NCI-H1105 treated with DMSO at 0.1 percent for 48 hours (cell line): ENCODE measurements at regions not wholly inside any gene's neighbourhood (a gene's known extent, or its start where the extent isn't known, plus 50 kb on each side); places are given as distances from the start of the nearest gene placed in this dataset.
"Not testable (repeated sequence)": the region's sequence is repeated elsewhere in the genome, so short reads cannot be mapped to it uniquely, and the experiment has no call there.

Experiments
- DNase-seq: peaks from one replicate; lab custom pipeline; 2025; lab: John Stamatoyannopoulos, UW

- DNase-seq = no peak
Observed at GRCh38 chr11:24264868-24265267, 232.0 kb upstream of the LUZP2 start.

DNA sequence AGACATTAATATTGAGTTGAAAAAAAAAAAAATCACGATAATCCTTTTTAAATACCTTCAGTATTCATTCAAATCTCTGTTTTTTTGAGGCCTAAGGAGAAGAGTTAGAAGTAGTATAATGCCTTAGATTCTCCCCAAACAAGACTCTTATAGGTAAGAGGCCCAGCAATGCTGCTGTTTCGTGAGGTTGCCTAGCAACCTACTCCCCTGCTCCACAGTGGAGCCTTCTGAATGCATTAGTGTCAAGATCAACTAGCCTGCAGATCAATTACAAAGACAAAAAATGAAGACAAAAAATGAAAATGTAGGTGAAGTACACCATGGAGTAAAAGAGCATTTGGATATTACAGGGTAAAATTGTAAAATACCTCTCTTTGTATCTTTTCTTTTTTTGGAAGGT, 229.8 kb upstream of the LUZP2 start:
- no peak for DNase-seq

DNA sequence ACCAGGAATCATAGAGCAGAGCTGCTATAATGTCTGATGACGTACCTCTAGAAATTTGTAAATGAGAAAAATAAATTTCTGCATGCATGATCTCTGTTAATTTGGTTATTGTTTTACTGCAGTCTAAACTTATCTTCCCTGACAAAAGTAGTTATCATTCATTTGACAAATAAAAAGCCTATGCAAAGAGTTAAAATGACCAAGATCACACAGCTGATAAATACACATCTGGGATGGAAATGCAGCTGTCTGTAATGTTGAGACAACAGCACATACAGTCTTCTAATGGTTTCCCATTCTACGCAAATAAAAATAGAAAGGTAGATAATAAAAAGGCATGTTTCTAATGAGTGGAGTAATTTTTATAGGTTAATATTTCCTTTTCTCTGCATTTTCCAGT, 225.1 kb upstream of the LUZP2 start:
- no peak for DNase-seq

DNA sequence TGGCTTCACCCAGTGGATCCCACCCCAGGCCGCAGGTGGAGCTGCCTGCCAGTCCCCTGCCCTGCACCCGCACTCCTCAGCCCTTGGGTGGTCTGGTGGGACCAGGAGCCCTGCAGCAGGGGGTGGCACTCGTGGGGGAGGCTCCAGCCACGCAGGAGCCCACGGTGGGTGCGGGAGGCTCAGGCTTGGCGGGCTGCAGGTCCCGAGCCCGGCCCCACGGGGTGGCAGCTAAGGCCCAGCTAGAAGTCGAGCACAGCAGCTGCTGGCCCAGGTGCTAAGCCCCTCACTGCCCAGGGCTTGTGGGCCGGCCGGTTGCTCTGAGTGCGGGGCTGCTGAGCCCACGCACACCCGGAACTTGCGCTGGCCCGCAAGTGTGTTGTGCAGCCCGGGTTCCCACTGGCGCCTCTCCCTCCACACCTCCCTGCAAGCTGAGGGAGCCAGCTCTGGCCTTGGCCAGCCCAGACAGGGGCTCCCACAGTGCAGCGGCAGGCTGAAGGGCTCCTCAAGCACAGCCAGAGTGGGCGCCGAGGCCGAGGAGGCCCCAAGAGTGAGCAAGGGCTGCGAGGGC, 222.6 kb upstream of the LUZP2 start:
- not testable (repeated sequence) for DNase-seq

DNA sequence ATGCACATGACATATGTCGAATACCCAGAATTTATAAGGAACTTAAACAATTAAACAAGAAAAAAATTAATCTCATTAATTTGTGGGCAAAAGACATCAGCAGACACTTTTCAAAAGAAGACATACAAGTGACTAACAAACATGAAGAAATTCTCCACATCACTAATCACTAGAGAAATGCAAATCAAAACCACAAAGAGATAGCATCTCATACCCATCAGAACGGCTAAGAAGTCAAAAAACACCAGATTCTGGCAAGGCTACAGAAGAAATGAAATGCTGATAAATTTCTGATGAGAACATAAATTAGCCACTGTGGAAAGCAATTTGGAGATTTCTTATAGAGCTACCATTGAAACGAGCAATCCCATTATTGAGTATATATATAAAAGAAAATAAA, 210.6 kb upstream of the LUZP2 start:
- DNase-seq = no peak

GRCh38 chr11:24289301-24289700, 207.6 kb upstream of the LUZP2 start:
- no peak for DNase-seq

- DNase-seq = no peak
Observed at GRCh38 chr11:24293964-24294363, 202.9 kb upstream of the LUZP2 start.

- no peak for DNase-seq
Observed at GRCh38 chr11:24295360-24295759, 201.5 kb upstream of the LUZP2 start.

DNA sequence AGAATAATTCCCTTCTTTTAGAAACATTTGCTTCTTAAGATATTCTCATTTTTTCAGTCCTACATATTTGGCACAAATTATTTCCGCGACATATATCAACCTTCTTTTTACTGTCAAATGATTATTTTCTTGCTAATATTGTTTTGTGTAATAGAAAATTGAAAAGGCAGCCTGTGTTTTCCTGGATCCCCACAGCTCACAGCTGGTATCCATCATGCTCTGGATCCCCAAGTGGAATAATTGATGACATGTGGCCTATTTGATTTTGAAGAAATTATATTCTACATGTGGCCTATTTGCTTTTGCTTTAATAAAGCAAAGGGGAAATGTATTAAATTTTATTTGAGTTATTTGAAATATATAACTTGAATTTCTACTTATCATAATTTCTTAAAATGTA, 199.4 kb upstream of the LUZP2 start:
- DNase-seq = no peak

DNA sequence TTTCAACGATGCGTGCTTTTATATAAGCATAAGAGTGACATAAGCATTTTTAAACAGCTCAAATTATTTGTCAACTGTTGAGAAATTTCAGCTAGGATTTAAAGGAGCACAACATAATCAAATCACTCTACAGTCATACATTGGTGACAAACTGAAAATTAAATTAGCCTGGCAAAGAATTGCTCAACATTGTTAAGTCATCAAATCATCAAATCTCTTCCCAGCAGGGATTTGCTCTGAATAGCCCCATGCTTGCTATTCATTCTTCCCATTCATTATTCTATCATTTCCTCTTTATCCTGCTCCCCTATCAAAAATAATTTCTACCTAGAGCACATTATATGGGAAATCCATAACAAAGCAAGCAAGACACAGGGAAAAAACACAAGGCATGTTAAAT, 198.7 kb upstream of the LUZP2 start:
- no peak for DNase-seq

DNA sequence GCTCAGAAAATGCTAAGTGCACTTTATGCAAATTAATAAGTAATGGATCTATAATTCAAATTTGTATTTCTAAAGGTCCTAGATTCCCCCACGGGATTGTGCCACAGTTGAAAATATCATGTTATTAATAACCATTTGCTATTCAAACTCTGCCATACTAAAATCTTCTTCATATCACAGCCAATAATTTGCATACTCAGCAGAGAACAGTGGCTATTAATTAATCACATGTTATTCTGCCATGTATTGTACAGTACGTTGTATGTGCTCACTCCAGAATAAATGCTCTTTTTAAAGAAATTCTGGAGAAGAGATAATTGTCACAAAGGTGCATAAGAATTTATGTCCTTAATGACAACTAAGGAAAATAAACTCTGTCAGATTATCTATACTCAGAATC, 184.9 kb upstream of the LUZP2 start:
- no peak for DNase-seq

DNA sequence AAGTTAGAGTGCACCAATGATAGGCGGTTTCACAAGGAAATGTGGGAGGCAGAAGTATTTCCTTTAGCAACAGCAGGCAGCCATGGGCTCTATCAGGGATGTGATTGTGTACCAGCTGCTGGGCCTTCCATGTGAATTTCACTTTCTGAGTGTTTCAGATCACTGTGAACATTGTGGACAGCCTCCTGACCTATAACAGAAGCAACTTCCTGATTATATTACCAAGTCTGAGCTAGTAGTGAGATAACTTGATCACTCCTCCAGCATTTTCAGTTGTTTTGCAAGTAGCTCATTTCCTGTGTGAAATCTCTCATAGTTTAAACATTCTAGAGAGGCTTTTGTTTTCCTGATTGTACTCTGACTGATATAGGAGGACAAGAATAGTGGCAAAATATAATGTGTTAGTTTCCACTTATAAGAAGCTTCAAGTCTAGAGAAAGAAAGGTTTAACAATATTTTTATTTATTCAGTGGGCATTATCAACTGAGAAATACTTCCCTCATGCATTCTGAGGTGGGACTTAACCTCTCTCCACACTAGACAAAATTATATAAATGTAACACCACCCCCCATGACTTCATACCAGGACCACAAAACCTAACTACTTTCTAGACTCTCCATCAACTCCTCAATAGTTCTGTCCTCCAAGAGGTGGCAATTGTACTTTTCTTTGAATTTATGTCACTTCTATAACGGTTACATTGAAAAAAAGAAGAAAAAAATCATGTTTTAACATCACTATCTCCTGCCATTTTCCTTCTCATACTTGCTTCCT, 184.2 kb upstream of the LUZP2 start:
- no peak for DNase-seq

DNA sequence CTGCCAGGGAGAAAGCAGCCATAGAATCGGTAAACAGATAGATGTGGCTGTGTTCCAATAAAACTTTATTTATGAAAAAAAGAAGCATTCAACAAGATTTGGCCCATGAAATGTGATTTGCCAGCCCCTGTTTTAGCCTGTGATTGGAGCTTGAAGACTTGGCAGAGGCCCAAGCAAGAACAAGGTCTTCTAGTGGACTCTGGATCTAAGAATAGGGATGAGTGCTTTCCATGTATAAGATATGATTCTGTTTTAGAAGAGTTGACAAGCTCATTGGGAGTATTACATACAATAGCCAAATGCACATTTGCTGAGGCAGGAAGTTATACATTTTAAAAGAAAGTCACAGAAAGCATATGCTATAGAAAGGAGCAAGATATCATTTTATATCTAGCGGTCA, 175.6 kb upstream of the LUZP2 start:
- no peak for DNase-seq

- DNase-seq = no peak
Observed at GRCh38 chr11:24324211-24324610, 172.6 kb upstream of the LUZP2 start.

DNA sequence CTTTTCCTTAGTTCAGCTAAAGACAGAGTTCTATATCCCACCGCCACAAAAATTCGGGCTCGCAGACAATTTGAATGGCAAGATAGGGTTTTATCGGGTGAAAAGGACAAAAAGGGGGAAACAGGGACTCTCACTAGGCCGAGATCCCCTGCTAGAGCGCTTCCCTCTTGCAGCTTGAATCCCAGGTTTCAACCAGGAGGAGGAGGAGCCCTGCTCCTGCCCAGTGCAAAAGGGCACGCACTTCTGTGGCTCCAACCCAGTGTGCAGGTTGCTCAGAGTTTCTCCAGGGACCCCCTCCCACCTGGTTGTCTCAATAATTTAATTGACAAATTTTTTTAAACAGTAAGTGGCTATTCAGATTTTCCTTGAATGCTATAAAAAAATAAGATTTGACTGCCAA, 152.6 kb upstream of the LUZP2 start:
- no peak for DNase-seq

DNA sequence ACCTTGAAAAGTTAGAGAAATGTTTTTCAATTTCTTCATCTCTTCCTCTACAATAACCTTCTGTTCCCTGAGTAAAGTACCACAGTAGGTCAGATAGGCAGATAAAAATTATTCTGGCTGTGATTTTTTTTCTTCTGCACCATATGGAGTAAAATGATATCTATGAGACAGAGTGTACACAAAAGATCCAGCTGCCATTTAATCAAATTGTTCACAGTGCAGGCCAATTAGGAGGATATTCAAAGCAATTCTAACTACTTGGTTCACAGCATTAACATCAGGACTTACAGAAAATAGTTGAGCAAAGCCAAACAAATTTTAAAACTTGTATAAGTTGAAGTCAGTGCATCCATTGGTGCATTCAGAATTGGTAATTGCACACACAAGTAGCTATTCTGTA, 147.9 kb upstream of the LUZP2 start:
- DNase-seq = no peak

DNA sequence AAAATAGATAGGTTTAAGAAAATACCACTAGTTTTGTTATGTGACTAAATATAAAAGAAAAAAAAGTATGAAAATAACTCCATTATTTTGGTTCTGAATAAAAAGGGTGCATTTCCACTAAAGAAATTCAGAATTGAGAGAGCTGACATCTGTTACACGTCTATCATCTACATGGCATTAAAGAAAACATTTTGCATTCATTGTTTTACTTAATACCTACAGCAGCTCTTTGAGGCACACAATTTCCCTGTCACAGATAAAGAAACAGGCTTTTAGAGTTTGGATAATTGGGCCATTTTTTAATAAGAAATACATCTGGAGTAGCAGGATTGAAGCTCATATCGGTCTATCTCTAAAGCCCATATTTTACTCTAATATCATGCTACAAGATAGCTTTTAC, 145.7 kb upstream of the LUZP2 start:
- no peak for DNase-seq

- DNase-seq = no peak
Observed at GRCh38 chr11:24356501-24356900, 140.4 kb upstream of the LUZP2 start.

- no peak for DNase-seq
Observed at GRCh38 chr11:24357620-24358410, 139.0 kb upstream of the LUZP2 start.

- no peak for DNase-seq
Observed at GRCh38 chr11:24372491-24372890, 124.4 kb upstream of the LUZP2 start.

DNA sequence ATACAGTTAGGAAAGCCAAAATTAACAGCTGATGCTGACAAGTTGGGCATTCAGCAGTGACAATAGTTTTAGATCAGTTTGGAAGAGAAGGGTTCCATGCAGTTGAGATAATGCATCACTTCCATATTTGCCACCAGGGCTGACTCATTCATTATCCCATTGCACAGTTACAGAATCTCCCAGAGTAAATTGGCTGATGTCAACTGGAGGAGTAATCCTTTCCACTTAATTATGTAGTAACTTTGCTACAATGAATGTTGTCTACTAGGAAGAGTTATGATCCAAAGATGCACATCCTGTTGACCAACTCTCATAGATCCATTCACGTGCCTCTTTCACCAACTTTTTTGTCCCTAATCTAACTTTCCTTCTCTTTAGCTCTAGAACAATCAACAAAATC, 123.3 kb upstream of the LUZP2 start:
- DNase-seq = no peak

DNA sequence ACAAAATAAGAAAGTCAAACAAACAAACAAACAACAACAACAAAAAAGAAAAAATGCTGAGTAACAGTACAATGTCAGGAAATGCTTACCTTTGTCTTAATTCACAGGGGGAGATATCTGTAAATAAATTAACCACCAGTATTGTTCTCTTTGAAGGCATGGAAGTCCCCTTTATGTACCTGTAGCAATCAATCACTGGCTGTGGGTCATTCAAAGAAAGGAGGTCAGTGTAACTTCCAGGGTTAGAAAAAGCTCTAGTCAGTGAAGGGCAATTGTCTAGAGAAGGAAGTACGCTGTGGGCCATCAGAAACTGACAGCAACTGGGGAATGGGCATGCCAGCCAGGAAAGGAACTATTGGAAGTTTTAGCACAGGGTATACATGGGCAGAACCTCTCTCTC, 121.5 kb upstream of the LUZP2 start:
- no peak for DNase-seq

DNA sequence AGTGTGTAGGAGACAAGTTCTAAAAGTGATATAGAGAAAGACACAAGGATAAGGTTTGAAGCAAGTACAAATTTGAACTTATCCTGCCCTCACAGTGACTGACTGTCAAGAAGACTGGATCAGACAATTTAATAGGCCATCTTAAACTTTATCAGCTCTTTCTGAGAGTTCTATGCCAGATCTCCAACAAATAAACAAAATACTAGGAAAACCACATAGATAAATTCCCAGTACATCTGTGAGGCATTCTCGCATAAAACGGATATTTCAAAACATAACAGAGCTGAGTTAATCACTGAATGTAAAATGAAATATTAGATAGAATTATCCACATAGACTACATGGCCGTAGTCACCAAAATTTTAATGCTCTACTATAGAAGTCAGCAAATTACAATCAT, 120.9 kb upstream of the LUZP2 start:
- DNase-seq = no peak
